Retina (tissue), 1 donor: ENCODE measurements at regions not wholly inside any gene's neighbourhood (a gene's known extent, or its start where the extent isn't known, plus 50 kb on each side); places are given as distances from the start of the nearest gene placed in this dataset.
"Not testable (repeated sequence)": the region's sequence is repeated elsewhere in the genome, so short reads cannot be mapped to it uniquely, and the experiment has no call there.

Experiments
- DNase-seq: peaks from one replicate; pipeline ENCODE4 v3.0.0-alpha.2; 2016

GRCh38 chr5:159504106-159504856 lies 174.0 kb upstream of the IL12B start:
- DNase-seq = no peak

DNA sequence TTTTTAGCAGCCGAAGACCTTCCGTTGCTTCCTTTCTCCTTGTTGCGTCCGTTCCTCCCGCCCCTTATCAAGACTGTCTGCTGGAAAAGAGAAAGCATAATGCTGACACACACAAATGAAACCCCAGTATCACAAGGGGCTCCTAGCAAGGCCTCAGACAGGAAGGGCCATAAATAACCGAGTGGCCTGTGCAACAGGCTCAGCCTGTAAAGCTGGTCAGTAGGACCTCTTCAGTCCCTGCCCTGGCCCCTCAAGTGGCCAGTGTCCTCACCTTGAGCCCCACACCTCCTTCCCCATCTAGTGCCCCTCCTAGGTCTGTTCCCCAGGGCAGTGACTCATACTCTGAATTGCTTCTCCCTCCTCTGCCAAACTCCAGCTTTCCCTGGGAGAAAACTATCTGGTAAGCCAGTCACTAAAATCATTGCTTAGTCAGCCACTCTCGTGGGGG lies 174.6 kb upstream of the IL12B start:
- no peak for DNase-seq

GRCh38 chr5:159507055-159507454 lies 176.8 kb upstream of the IL12B start:
- no peak for DNase-seq

GRCh38 chr5:159507661-159508060 lies 177.4 kb upstream of the IL12B start:
- no peak for DNase-seq

- no peak for DNase-seq
These were observed 178.1 kb upstream of the IL12B start for GRCh38 chr5:159508344-159508743.

DNA sequence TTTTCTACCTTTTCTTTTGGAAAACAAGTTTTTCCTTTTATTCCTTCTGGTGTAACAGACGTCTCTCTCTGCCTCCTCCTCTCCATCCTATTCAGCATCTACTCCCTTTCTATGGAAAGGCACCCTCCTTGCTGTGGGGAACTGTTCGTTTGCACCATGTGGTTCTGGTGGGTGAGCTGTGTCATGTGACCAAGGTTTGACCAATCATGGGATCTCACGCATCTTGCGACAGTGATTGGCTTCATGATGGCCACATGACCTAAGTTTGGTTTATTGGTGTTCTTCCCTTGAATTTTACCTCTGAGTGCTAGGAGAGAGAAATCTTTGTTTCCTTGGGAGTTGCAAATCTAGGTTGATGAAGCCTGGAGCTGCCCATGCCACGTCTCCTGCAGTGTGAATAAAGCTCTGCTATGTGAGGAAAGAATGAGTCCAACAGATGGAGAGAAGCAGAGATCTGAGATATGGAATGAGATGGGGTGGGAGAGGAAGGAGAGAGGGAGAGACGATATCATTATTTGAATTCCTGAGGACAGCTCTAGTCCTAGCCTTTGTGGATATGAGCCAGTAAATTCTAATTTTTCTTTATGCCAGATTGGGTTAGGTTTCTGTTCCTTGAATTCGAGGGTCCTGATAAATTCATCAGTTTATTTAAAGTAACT lies 178.8 kb upstream of the IL12B start:
- no peak for DNase-seq

- DNase-seq = peak; percentile 70
These were observed 180.0 kb upstream of the IL12B start for GRCh38 chr5:159510282-159510681.

GRCh38 chr5:159511570-159511969 lies 181.3 kb upstream of the IL12B start:
- no peak for DNase-seq

DNA sequence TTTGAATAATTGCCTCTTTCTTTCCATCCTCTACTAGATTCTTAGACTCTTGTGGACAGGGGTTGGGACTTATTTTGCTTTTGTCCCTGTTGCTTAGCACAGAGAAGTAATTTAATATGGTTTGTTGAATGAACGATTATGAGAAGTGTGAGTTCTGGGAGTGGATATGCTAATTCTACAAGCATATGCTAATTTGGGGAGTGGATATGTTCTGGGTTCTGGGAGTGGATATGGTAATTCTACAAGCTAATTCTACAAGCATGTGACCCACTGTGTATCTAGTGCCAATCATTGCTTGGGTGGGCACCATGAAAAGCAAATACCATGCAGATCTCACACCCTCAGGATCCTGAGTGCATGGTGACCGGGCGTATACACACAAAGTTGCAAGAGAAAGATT lies 181.8 kb upstream of the IL12B start:
- no peak for DNase-seq

DNA sequence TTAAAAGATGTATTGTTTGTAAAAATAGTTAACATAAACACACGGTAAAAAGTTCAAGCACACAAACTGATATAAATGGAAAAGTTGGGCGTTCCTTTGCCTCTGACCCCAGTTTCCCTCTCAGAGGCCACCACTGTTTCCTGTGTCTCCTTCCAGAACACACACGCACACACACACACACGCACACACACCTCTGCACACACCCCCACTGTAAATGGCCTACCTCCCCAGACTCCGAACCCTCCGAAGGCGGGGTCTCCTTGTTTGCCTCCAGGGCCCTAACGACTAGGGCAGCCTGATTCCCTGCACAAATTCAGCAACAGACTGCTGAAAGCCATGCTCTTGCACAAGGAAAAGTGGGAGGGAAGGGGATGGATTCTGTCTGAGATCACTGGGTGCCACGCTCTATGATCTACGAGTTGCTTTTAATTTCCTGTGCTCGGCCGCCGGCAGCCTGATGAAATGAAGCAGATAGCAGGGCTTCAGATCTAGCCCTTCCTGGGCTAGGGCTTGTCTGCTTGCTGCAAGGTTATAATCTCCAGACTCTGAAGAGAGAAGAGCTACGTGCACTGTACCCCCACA lies 184.0 kb upstream of the IL12B start:
- DNase-seq = no peak

DNA sequence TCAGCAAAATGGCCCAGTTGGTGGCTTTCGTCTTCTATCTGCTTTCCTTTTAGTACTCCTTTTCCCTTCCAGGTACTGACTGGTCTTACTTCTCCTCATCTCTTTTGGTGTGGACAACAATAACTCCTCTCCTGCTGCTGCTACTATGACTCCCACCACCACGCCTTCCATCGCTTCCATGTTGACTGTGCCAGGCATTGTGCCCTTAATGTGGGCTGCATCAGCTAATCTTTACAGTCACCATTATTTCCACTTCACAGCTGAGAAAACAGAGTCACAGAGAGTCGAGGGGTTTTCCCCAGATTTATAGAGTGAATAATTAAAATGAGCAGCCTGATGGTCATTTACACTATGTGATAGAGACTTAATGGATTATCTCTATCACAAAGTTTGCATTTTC lies 184.9 kb upstream of the IL12B start:
- DNase-seq = no peak

DNA sequence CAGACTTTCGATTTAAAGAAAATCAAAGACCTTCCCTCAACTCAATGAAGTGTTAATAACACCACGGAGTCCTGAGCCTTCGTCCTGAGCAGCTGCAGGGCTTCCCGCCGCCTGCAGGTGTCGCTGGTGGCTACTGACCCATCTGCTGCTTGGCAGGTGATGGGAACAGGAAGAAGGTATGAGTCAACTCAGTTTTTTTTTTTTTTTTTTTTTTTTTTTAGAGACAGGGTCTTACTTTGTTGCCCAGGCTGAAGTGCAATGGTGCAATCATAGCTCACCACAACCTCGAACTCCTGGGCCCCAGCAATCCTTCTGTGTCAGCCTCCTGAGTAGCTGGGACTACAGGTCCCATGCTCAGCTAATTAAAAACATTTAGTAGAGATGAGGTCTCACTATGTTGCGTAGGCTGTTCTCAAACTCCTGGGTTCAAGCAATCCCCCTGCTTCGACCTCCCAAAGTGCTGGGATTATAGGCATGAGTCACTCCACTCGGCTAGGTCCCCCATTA lies 185.7 kb upstream of the IL12B start:
- DNase-seq = peak; percentile 69

- DNase-seq = no peak
These were observed 188.1 kb upstream of the IL12B start for GRCh38 chr5:159518371-159518770.

DNA sequence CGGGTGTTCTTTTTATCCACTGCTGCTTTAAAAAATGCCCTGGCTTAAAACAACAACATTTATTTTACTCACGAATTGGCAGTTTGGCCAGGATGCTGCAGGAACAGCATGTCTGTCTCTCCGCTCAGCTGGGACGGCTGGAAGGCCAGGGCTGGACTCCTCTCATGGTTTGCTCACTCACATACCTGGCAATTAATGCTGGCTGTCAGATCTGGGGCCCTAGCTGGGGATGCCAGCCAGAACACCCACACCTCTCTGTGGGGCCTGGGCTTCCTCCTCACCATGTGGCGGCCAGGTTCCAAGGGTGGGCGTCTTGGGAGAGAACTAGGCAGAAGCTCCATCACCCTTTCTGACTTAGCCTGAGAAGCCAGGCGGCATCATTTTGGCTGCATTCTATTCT lies 189.1 kb upstream of the IL12B start:
- DNase-seq = no peak

DNA sequence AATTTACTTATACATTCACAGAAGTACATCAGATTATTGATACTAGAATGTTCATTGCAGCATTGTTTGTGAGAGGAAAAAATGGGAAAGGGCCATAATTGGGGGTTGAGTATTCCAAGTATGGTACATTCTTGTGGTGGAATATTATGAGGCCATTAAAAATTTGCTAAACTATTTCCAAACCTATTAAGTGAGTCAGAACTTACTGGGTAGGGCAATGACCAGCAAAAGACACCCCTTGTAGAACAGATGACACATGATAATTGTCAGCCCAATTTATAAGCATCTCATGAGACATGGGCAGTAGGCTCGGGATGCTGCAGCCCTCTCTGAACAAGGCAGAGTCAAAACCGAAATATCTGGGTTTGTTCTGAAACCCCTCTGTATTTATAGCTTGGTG lies 192.6 kb upstream of the IL12B start:
- no peak for DNase-seq

DNA sequence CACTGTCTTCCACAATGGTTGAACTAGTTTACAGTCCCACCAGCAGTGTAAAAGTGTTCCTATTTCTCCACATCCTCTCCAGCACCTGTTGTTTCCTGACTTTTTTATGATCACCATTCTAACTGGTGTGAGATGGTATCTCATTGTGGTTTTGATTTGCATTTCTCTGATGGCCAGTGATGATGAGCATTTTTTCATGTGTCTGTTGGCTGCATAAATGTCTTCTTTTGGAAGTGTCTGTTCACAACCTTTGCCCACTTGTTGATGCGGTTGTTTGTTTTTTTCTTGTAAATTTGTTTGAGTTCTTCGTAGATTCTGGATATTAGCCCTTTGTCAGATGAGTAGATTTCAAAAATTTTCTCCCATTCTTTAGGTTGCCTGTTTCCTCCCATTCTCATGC lies 194.0 kb upstream of the IL12B start:
- DNase-seq = not testable (repeated sequence)

GRCh38 chr5:159525117-159525516 lies 194.8 kb upstream of the IL12B start:
- DNase-seq = no peak

- no peak for DNase-seq
These were observed 197.4 kb upstream of the IL12B start for GRCh38 chr5:159527546-159528254.

DNA sequence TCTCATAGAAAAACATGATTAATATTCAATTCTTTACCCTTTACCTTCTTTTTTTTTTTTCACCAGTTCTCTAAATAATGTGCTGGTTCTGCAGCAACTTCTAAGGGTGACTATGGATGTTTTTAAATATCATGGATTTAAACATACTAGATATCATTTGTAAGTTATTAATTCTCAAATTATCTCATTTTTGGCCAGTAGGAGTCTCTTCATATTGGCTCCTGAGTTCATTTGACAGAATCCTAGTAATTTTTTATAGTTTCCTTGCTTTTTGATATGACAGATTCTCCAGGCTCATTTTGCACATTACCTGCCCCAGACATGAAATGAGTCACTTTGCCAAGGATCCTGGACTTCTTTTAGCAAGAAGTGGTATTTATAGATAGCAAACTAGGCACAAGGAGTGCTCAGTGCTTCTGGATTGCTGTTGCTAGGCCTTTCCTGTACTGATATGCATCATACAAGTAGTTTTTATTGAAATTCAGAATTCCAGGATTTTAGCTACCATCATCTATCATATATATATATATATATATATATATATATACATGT lies 201.3 kb upstream of the IL12B start:
- no peak for DNase-seq

GRCh38 chr5:159533197-159533596 lies 202.9 kb upstream of the IL12B start:
- no peak for DNase-seq

DNA sequence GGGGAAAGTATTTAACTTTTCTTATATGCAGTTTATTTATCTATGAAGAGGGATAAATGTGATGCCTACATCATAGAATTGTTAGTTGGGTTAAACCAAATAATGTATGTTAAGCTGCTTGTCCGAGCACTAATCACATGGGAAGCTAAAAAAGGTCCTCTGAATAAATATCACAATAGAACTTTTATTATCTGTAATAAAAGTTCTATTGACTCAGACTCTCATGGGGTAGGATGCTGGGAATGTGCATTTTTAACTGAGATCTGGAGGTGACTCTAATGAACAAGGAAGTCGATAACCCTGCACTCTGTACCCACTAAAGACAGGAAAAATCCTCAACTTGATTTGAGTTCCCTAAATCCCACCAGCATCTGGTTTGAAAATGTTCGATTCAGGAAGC lies 205.9 kb upstream of the IL12B start:
- DNase-seq = no peak

DNA sequence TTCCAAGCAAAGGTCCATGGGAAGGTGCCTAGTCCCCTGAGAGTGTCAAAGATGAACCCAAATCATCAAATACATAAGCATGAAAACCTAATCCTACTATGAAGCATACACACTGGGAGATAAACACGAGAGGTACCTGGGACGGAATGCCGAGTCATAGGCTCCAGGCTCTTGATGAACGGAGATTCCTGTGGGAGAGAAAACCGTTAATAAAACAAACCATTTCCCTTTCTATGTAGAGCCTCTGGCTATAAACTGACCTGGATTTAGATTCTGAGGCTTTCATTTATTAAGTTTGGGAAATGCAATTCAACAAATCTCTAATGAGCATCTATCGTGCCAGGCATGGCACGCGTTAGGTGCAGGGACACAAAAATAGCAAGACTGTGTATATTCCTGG lies 206.4 kb upstream of the IL12B start:
- no peak for DNase-seq

- no peak for DNase-seq
These were observed 209.4 kb upstream of the IL12B start for GRCh38 chr5:159539678-159540077.
